Testis (tissue), 2 donors: ENCODE measurements at regions not wholly inside any gene's neighbourhood (a gene's known extent, or its start where the extent isn't known, plus 50 kb on each side); places are given as distances from the start of the nearest gene placed in this dataset.

Source experiments
- POLR2A ChIP-seq: fragments of 450-650 bp; IDR thresholded peaks from one replicate; pipeline ENCODE4 v1.6.1; 2017; ENCODE audit warnings: antibody characterized with exemption, mild to moderate bottlenecking, moderate library complexity
- TF ChIP-seq, protein P1 (sequence below), 3 experiments: fragments of 450-650 bp in 2 of 3; fragments of 200-600 bp in 1 of 3; sonication (generic) in 1 of 3; IDR thresholded peaks; one replicate each; pipeline ENCODE4 v1.5.1; 2016 to 2019; ENCODE audit warnings: antibody characterized with exemption in 3 of 3, mild to moderate bottlenecking in 2 of 3, moderate library complexity in 1 of 3

DNA sequence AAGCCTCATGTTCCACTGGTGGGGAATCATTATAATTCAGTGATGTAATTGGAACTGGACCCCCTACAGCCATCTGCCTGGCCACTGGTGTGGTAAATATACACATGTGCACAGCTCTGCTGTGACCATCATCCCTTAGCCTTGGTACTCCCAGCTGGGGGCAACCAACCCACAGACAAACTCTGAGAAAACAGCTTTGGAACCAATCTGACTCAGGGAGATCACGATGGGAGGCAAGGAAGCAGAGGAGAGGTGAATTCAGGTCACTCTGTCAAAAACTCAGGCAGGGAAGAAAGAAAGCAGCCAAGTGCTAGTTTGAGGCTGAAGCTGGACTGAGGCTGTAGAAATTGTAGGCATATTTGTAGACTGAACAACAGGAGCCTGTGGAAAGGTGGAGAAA lies 197.8 kb upstream of the GALNT2 start:
- TF ChIP-seq, protein P1, sequence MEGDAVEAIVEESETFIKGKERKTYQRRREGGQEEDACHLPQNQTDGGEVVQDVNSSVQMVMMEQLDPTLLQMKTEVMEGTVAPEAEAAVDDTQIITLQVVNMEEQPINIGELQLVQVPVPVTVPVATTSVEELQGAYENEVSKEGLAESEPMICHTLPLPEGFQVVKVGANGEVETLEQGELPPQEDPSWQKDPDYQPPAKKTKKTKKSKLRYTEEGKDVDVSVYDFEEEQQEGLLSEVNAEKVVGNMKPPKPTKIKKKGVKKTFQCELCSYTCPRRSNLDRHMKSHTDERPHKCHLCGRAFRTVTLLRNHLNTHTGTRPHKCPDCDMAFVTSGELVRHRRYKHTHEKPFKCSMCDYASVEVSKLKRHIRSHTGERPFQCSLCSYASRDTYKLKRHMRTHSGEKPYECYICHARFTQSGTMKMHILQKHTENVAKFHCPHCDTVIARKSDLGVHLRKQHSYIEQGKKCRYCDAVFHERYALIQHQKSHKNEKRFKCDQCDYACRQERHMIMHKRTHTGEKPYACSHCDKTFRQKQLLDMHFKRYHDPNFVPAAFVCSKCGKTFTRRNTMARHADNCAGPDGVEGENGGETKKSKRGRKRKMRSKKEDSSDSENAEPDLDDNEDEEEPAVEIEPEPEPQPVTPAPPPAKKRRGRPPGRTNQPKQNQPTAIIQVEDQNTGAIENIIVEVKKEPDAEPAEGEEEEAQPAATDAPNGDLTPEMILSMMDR (IDR thresholded peaks at IDR 0.05): no peak
- TF ChIP-seq POLR2A: no peak
